GM23338 (cell line): ENCODE measurements at regions not wholly inside any gene's neighbourhood (a gene's known extent, or its start where the extent isn't known, plus 50 kb on each side); places are given as distances from the start of the nearest gene placed in this dataset.

Experiments
- CREB1 ChIP-seq: fragments of 250-450 bp; sonication (Bioruptor Pico); IDR thresholded peaks from 2 replicates; pipeline ENCODE4 v1.5.0; 2020; ENCODE audit warnings: low read depth, mild to moderate bottlenecking, moderate library complexity
- CTCF ChIP-seq, 2 experiments: fragments of 200-600 bp in 1 of 2; sonication (generic) in 1 of 2; conservative IDR thresholded peaks; 2 replicates each; pipeline versions ENCODE4 v1.5.1 to v1.6.1; 2016 to 2017; ENCODE audit warnings: antibody characterized with exemption in 2 of 2, low read depth in 2 of 2, mild to moderate bottlenecking in 2 of 2, moderate library complexity in 1 of 2
- ETS1 ChIP-seq: IDR thresholded peaks from 2 replicates; pipeline ENCODE4 v1.6.1; 2016; ENCODE audit warnings: antibody characterized with exemption
- EZH2 ChIP-seq: fragments of 200-600 bp; sonication (generic); IDR thresholded peaks from one replicate; pipeline ENCODE4 v1.8.0; 2017; ENCODE audit warnings: antibody characterized with exemption, mild to moderate bottlenecking, low read depth; ENCODE audit not compliant: unreplicated experiment
- EZH2phosphoT487 ChIP-seq: fragments of 200-600 bp; sonication (generic); IDR thresholded peaks from one replicate; pipeline ENCODE4 v1.8.1; 2018; ENCODE audit warnings: antibody characterized with exemption; ENCODE audit not compliant: unreplicated experiment
- JUNB ChIP-seq: IDR thresholded peaks from one replicate; pipeline ENCODE4 v1.6.1; 2016; ENCODE audit warnings: antibody characterized with exemption; ENCODE audit not compliant: unreplicated experiment
- POLR2AphosphoS5 ChIP-seq: IDR thresholded peaks from 2 replicates; pipeline ENCODE4 v1.6.1; 2016; ENCODE audit warnings: antibody characterized with exemption, low read depth
- REST ChIP-seq: IDR thresholded peaks from one replicate; pipeline ENCODE4 v1.6.1; 2018; ENCODE audit warnings: antibody characterized with exemption; ENCODE audit not compliant: unreplicated experiment
- STAT1 ChIP-seq: IDR thresholded peaks from one replicate; pipeline ENCODE4 v1.6.1; 2016; ENCODE audit warnings: antibody characterized with exemption; ENCODE audit not compliant: unreplicated experiment
- ZNF462 ChIP-seq: fragments of 250-450 bp; sonication (Bioruptor Pico); IDR thresholded peaks from 2 replicates; pipeline ENCODE4 v1.5.0; 2020; ENCODE audit warnings: mild to moderate bottlenecking, moderate library complexity

- TF ChIP-seq JUNB, result no peak
- TF ChIP-seq CTCF (conservative IDR thresholded peaks at IDR 0.05; ENCODE audit: low read depth in 2 of 2), result no peak
- no peak for TF ChIP-seq EZH2
- TF ChIP-seq CREB1, result no peak
- no peak for TF ChIP-seq ETS1
- no peak for TF ChIP-seq ZNF462 (CRISPR knock-in tag)
- TF ChIP-seq POLR2AphosphoS5, result no peak
- no peak for TF ChIP-seq REST
- no peak for TF ChIP-seq EZH2phosphoT487
- no peak for TF ChIP-seq STAT1
Measured at GRCh38 chr3:6223572-6223971, 637.3 kb upstream of the GRM7 start.
